HG02759 (cell line): ENCODE measurements at regions not wholly inside any gene's neighbourhood (a gene's known extent, or its start where the extent isn't known, plus 50 kb on each side); places are given as distances from the start of the nearest gene placed in this dataset.

Experiments
- ATAC-seq: cut with Tn5 transposase; IDR thresholded peaks from one replicate; pipeline ENCODE4 v1.9.1; 2021; ENCODE audit warnings: mild to moderate bottlenecking, moderate library complexity; ENCODE audit not compliant: unreplicated experiment

GRCh38 chr11:70713086-70713835 lies 314.9 kb downstream of the CTTN start:
- no peak for ATAC-seq

GRCh38 chr11:70713988-70714665 lies 315.8 kb downstream of the CTTN start:
- ATAC-seq, result no peak

GRCh38 chr11:70715166-70715951 lies 317.0 kb downstream of the CTTN start:
- no peak for ATAC-seq

GRCh38 chr11:70716216-70716615 lies 317.9 kb downstream of the CTTN start:
- ATAC-seq, result no peak

GRCh38 chr11:70716986-70717775 lies 318.9 kb downstream of the CTTN start:
- ATAC-seq, result no peak

GRCh38 chr11:70717936-70718595 lies 319.7 kb downstream of the CTTN start:
- ATAC-seq, result no peak

GRCh38 chr11:70719516-70719915 lies 321.2 kb downstream of the CTTN start:
- no peak for ATAC-seq

- no peak for ATAC-seq
Measured at GRCh38 chr11:70720281-70720680, 322.0 kb downstream of the CTTN start.

GRCh38 chr11:70721006-70721405 lies 322.7 kb downstream of the CTTN start:
- no peak for ATAC-seq

- no peak for ATAC-seq
Measured at GRCh38 chr11:70725278-70725677, 326.9 kb downstream of the CTTN start.

GRCh38 chr11:70725739-70726138 lies 327.4 kb downstream of the CTTN start:
- no peak for ATAC-seq

GRCh38 chr11:70727021-70727420 lies 328.7 kb downstream of the CTTN start:
- no peak for ATAC-seq

GRCh38 chr11:70727899-70728620 lies 329.7 kb downstream of the CTTN start:
- ATAC-seq, result no peak

GRCh38 chr11:70729949-70730348 lies 331.6 kb downstream of the CTTN start:
- no peak for ATAC-seq

GRCh38 chr11:70730411-70730810 lies 332.1 kb downstream of the CTTN start:
- ATAC-seq, result no peak

GRCh38 chr11:70731271-70732022 lies 333.1 kb downstream of the CTTN start:
- ATAC-seq, result no peak

GRCh38 chr11:70732023-70732880 lies 333.9 kb downstream of the CTTN start:
- no peak for ATAC-seq

GRCh38 chr11:70732881-70733196 lies 334.5 kb downstream of the CTTN start:
- ATAC-seq, result no peak
